Left ventricle myocardium inferior (tissue), 1 donor: ENCODE measurements at regions not wholly inside any gene's neighbourhood (a gene's known extent, or its start where the extent isn't known, plus 50 kb on each side); places are given as distances from the start of the nearest gene placed in this dataset.

Experiments
- DNase-seq: peaks from one replicate; pipeline ENCODE4 v3.0.0-alpha.2; 2020
- H3K27ac ChIP-seq: fragments of 200-600 bp; replicated peaks from 2 replicates; pipeline ENCODE4 v1.8.0; 2021
- H3K27me3 ChIP-seq: fragments of 200-600 bp; 2 replicates; pipeline ENCODE4 v1.8.0; 2021; ENCODE audit warnings: low read depth
- H3K36me3 ChIP-seq: fragments of 200-600 bp; 2 replicates; pipeline ENCODE4 v1.8.0; 2021
- H3K4me1 ChIP-seq: fragments of 200-600 bp; 2 replicates; pipeline ENCODE4 v1.8.0; 2021
- H3K4me3 ChIP-seq: fragments of 200-600 bp; 2 replicates; pipeline ENCODE4 v1.8.0; 2021; ENCODE audit warnings: mild to moderate bottlenecking, moderate library complexity
- H3K9me3 ChIP-seq: fragments of 200-600 bp; replicated peaks from 2 replicates; pipeline ENCODE4 v1.8.0; 2021
- CTCF ChIP-seq: fragments of 200-600 bp; IDR thresholded peaks from 2 replicates; pipeline ENCODE4 v1.8.0; 2021; ENCODE audit warnings: antibody characterized with exemption, mild to moderate bottlenecking, borderline replicate concordance
- intact Hi-C: fragments of 100-400 bp; cut with micrococcal nuclease; formaldehyde crosslinking; loops from one replicate; pipeline ENCODE4 v1.11.0; 2022
- donor health status: DM: no; HTN: yes; CAD: no; lungs with severe emphysema.

GRCh38 chr12:73486256-73486655, 1051.4 kb upstream of the ATXN7L3B start:
- Histone ChIP-seq H3K4me3 (no peak overlapping the region), H3K4me1 (no peaks in the 10 kb centered on the region), H3K9me3 (peaks cover 24% of the 10 kb centered on the region), H3K27me3 (no peaks in the 10 kb centered on the region), H3K36me3 (no peaks in the 10 kb centered on the region), H3K27ac (no peak overlapping the region)
- DNase-seq: no peak
- TF ChIP-seq CTCF: no peak
- intact Hi-C loops: no loop called here

GRCh38 chr12:73506611-73507010, 1031.0 kb upstream of the ATXN7L3B start:
- no peak for DNase-seq
- Histone ChIP-seq H3K36me3 (no peaks in the 10 kb centered on the region), H3K27ac (no peak overlapping the region), H3K9me3 (peaks cover 8% of the 10 kb centered on the region), H3K4me3 (no peak overlapping the region), H3K4me1 (no peaks in the 10 kb centered on the region), H3K27me3 (no peaks in the 10 kb centered on the region)
- intact Hi-C loops: no loop called here
- TF ChIP-seq CTCF: no peak

GRCh38 chr12:73514672-73515071, 1023.0 kb upstream of the ATXN7L3B start:
- Histone ChIP-seq H3K27ac (no peak overlapping the region), H3K9me3 (peaks cover 34% of the 10 kb centered on the region), H3K4me3 (no peak overlapping the region), H3K27me3 (no peaks in the 10 kb centered on the region), H3K36me3 (no peaks in the 10 kb centered on the region), H3K4me1 (no peaks in the 10 kb centered on the region)
- intact Hi-C loops: no loop called here
- DNase-seq: no peak
- TF ChIP-seq CTCF: no peak

- DNase-seq: no peak
- no peaks in the 10 kb centered on the region for H3K27me3 ChIP-seq
- H3K36me3 ChIP-seq: no peaks in the 10 kb centered on the region
- H3K4me3 ChIP-seq: no peak overlapping the region
- no peak overlapping the region for H3K27ac ChIP-seq
- H3K4me1 ChIP-seq: no peaks in the 10 kb centered on the region
- peaks cover 37% of the 10 kb centered on the region for H3K9me3 ChIP-seq
- TF ChIP-seq CTCF: no peak
- intact Hi-C loops: no loop called here
These were observed 1019.8 kb upstream of the ATXN7L3B start for GRCh38 chr12:73517859-73518258.

- H3K36me3 ChIP-seq: no peaks in the 10 kb centered on the region
These were observed 1008.4 kb upstream of the ATXN7L3B start for GRCh38 chr12:73529231-73529630.

More at GRCh38 chr12:73529231-73529630, 1008.4 kb upstream of the ATXN7L3B start:
- H3K9me3 ChIP-seq: peaks cover 34% of the 10 kb centered on the region
- H3K27me3 ChIP-seq: no peaks in the 10 kb centered on the region
- intact Hi-C loops: no loop called here
- peaks cover 7% of the 10 kb centered on the region for H3K4me1 ChIP-seq
- H3K27ac ChIP-seq: no peak overlapping the region
- H3K4me3 ChIP-seq: no peak overlapping the region
- no peak for TF ChIP-seq CTCF
- no peak for DNase-seq
